NCI-H2227 treated with DMSO at 0.1 percent for 48 hours (cell line): ENCODE measurements at regions not wholly inside any gene's neighbourhood (a gene's known extent, or its start where the extent isn't known, plus 50 kb on each side); places are given as distances from the start of the nearest gene placed in this dataset.

ENCODE experiments used
- DNase-seq: peaks from one replicate; lab custom pipeline; 2025; lab: John Stamatoyannopoulos, UW

DNA sequence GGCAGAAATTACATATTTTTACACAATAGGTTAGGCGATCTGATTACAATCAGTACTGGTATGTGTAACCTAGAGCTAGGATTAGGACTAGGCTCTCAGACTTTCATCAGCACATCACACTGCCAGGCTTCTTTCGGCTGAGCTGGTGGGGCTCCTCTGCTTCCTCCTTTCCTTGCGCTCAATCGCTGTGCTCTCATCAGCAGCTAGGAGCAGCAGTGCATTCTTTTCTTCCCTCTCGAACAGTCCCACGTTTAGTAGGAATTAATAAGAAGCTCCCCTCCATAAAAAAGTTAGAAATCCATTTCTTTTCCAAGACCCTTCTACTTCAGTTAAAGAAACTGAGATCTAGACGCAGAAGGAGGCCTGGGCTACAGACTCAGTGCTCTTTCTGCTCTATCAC, 350.4 kb downstream of the SPRY1 start:
- DNase-seq = no peak

DNA sequence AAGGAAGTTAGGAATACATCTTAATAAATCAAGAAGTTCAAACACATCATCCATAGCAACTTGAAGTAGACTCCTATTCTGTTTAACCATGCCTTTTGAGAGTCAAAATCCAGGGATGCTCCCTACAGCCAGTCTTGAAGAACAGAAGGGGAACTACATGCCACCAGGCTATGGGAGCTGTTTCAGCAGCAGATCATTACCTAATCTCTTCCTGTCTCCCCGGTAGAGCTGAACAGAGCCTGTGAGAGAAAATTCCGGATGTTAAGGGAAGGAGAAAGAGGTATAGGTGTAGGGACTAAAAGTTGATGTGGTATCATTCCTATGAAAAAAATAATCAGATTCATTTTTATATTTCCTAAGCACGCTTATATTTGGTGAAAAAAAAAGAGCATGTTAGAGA, 352.2 kb downstream of the SPRY1 start:
- DNase-seq = no peak

DNA sequence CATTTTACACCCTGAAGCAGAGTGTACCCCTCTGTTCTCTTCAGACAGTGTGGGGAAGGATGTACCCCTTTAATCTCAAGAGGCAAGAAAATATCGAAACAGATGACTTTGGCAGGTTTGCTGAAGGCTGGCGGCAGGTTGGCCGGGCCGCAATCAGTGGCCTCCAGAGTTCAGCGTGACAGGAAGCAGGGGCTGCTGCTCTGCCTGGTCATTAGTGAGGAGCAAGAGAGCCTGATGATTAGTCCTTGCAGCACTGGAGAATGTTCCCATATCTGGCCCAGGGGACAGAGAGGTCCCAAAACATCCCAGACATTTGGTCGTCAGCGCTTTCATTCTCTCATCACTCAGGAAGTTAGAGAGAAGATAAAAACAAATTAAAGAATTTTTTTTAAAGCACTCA, 352.8 kb downstream of the SPRY1 start:
- no peak for DNase-seq

DNA sequence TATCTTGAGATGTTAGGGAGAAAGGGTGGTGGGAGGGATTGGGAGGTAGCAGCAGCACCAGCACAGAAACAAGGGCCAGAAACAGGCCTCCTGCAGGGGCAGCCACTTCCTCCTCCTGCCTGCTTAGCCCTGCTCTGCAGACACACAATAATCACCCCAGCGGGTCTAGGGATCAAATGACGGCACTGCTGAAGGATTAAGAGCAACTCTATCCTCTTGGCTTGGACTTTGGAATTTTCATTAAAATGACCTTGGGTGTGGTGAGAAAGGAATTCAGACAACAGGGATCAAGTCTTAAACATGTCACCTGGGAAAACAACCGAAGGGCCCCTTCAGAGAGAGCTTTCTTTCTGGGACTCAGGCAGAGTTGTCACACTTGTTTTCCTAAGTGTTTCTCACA, 353.4 kb downstream of the SPRY1 start:
- no peak for DNase-seq

DNA sequence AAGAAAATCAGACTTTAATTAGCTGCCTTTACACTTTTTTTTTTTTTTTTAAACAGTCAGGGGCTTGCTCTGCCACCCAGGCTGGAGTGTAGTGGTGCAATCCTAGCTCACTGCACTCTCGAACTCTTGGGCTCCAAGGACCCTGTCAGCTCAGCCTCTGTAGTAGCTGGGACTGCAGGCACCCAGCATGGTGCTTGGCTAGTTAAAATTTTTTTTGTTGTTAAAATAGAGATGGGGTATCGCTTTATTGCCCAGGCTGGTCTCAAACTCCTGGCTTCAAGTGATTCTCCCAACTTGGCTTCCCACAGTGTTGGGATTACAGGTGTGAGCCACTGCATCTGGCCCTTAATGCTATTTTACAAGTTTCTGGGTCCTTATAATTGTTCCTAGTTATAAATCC, 359.1 kb downstream of the SPRY1 start:
- no peak for DNase-seq

DNA sequence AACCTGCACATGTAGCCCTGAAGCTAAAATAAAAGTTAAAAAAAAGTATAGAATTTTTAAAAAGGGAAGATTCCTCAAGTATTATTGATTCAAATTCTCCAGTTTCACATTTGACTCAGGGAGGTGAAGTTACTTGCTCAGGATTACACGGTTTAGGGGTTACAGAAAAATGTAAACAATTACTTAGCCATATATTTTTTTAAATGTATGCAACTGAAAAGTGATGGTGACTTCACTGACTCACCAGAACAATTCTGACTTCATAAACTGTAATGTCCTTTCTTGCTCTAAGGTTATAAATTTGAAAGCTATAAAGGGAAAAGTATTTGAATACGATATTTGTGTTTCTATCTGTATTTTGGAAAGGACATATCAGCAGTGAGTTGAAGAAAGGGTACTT, 371.2 kb downstream of the SPRY1 start:
- DNase-seq = no peak

DNA sequence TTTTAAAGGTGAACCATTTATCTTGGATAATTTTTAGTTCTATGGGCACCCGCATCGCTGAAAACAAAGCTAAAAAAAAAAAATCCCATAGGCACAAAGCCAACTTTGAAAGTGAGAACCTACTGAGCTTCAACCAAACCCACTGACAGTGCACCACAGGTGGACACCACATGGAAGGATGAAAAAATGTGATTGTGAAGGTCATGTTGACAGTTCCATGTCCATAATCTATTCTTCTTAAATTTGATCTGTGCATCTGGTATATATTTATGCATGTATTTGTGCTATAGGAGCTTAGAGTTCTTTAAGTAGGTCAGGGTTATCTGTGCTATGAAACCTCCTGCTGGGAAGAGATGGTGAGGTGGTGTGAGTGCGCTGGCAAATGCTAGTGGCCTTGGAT, 374.3 kb downstream of the SPRY1 start:
- DNase-seq = no peak

DNA sequence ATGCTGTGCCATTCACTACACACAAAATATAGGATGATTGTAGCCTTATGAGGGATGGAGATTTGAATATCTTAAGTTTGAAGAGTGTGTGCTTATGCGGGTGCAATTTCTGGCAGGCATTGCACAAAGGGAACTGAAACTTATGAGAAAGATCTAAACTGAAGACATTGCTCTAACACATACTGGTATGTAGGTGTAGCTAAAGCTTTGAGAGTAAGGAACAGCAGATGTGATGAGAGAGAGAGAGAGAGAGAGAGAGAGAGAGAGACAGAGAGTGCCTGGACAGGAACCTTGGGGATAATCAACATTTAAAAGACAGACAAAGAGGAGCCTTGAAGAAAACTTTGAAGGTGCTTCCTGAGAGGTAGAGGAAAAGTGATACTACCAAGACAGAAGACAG, 379.7 kb downstream of the SPRY1 start:
- DNase-seq = no peak

DNA sequence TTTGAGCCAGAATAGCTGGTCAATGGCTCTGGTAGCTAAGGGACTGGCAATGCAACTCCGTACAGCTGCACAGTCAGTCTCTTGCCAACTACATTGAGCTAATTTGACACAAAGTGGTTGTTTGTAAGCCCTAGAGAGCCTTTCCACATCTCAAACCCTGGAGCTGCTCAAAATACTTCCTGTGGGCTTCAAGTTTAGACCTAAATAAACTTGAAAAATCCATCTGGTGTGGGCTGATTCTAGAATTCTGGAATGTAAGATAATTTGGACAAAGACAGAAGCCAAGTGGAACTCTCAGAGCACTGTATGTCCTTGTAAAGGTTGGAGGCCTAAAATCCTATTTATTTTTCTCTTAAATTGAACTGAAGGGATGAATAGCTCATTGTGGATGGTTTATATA, 380.8 kb downstream of the SPRY1 start:
- no peak for DNase-seq

DNA sequence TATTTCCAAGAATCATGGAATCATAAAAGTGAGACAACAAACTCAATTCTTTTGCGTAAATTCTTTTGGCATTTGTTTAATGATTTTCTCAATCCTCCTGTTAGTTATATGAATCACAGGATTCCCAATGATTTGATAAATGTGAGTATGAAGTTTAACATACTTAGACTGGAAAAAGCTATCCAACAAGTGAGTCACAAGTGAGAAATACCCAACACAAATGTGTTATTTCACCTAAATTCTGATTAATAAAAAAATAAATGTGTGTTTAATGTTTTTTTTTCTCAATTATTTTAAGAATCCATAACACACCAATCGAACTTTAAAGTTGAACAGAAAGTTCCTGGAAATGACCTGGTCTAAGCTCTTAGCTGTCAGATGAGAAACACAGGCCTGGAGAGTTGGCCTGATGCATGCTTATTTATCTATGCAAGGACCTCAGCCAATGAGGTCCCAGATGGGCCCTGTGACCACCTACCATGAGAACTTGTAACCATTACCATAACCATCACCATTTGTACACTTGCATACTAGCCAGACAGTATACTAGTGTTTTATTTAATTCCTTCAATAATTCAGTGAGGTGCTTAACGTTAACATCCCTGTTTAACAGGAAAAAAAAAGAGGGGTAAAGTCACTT, 386.7 kb downstream of the SPRY1 start:
- no peak for DNase-seq

DNA sequence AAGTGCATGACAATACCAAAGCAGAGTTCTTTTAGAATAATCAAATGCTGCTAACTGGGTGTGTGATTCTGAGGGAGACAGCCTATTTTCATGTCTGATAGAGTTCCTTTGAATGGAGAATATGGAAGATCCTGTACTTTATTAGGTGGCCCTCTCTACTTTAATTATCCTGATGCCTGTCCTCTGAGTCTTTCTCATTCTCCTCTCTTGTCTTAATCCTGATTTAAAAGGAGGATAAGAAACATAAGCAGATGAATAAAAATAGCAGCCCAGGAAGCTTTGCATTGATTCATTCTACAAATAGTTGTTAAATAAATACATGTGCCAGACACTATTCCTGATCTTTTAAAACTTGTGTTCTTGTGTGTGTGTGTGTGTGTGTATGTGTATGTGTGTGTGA, 387.3 kb downstream of the SPRY1 start:
- no peak for DNase-seq

DNA sequence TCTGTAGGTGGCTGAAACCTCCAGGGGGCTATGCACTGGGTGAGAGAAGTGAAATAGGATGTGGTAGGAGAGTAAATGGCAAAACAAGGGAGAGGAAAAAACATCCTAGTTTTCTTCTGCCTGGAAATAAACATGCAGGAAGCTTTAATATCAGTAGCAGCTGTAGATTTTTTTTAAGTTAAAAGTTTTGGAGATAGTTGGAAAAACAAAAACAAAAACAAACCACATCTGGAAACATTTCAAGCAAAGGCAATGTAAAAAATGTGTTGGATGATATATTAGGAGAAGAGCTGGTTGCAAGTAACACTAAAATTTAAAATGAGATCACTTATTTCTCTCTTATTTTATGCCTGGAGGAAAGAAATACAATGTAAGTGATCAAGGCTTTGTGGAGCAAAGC, 388.0 kb downstream of the SPRY1 start:
- DNase-seq = no peak

DNA sequence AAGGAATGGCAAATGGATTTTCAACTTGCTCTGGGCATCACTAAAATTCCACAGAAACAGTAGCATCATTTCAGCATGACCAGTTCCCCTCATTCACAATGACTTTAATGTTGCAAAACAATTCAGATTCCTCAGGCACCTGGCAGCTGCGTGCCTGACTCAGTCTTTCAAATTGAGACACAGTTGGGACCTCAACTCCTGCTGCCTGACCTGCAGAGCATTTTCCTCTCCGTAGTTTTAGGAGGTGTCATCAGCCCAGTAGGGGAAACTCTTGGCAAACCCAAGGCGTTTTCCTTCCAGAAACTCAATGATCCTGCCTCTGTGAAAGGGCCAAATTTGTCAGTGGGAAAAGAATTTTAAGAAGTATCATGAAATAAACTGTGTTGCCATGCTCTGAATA, 388.9 kb downstream of the SPRY1 start:
- DNase-seq = no peak

DNA sequence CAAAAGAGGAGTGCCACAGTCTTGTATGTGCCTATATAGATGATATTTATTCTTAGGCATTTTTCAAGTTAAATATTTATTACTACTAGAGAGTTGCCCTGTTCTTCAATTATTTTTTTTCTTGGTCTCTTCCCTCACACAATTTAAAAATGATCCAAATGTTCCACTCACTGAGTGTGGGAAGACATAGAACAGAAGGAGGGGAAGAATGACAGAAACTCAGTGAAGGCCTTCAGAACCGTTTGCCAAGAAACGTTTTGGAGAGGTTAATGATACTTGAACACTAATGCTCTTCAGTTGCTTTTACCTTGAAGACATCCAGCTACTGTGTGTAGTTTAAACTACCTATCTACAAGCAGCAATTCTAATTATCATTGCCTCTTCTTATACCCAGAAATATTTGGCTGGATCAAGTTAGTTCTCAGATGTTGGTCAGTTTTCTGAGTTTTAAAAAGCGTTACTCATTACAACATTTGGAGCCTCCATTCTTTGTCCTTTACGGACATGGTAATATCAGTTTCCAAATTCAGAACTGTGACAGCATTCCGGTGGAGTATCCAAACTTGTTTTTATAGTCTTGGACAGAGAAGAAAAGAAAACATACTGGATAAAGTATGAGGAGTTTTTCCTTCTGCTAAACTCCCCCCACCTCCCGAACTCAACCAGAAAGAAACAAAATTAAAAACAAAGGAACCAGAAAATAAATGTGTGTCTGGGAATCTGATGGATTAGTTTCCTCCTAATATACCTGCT, 389.7 kb downstream of the SPRY1 start:
- DNase-seq = no peak

DNA sequence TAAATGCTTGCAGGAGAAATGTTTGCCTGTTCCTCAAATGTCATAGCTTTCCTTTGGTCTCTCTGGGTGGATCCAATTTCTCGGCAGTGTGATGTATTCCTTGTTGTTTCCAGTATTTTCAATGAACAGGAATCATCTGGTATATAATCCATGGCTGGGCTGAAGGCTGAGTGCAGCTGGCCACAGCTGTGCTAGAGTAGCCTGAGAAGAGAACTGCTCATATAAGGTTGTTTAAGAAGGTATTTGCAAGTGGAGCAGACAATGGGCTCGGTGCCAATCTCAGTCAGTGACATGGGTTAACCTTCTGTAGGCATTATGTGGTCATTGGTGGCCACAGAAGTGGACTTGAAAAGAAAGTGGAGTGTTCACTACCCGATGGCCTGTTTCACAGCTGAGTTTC, 390.3 kb downstream of the SPRY1 start:
- no peak for DNase-seq

DNA sequence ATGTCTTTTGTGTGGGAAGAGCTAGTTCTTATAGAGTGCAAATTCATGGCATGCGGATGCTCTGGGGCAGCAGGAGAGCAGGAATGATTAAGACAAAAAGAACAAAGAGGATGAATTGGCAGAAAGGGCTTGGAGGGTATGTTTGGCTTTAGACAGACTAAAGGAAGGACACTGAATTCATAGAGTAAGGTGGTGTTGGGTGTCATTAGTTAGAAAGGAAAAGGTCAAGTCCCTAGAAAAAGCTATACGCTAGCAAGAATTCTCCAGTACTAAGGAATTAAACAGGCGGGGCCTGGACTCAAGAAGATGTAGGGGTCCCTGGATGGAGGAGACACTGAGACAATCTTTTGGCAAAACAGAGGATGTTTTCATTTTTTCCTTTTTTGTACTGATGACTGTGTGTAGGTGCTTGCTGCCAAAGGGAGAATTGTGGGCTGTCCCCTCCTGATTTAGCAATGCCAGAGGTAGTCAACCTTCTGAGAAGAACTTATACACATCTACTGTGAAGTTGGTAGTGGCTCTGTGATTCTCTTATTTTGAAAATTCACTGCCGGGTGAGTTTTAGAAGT, 391.0 kb downstream of the SPRY1 start:
- no peak for DNase-seq

DNA sequence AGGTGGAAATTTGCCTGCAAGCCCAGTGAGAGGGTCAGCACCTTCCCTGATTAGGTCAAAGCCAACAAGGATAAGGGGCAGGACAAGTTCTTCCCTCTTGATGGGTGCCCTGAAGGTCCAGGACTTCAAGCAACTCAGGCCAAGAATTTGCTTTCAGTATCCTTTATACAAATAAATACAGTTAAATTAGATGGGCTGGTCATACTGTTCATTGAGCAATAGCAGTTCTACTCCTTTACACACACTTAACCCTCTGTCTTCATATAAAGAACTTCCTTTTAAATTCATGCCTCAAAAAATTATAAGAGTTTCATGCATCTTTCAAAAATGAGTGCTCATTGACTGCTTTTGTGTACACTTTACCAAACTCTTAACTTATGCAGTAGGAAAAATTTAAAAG, 392.0 kb downstream of the SPRY1 start:
- DNase-seq = no peak

DNA sequence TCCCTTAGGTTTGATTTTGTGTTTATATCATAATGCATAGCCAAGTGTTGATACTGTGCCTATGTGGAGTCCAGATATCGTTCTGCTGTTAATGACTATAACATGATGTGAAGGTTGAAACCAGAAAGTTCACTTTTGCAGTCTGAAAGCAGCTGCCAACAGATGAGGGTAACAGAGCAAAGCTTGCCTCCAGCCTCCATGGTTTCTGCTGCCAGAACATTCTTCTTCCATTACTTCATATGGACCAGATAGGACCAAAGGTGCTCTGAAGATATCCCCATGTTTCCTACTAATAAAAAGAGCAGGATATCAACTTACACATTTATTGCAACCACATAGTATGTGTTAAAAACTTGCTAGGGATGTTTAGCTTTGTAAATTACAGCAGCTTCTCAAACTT, 394.1 kb downstream of the SPRY1 start:
- no peak for DNase-seq

DNA sequence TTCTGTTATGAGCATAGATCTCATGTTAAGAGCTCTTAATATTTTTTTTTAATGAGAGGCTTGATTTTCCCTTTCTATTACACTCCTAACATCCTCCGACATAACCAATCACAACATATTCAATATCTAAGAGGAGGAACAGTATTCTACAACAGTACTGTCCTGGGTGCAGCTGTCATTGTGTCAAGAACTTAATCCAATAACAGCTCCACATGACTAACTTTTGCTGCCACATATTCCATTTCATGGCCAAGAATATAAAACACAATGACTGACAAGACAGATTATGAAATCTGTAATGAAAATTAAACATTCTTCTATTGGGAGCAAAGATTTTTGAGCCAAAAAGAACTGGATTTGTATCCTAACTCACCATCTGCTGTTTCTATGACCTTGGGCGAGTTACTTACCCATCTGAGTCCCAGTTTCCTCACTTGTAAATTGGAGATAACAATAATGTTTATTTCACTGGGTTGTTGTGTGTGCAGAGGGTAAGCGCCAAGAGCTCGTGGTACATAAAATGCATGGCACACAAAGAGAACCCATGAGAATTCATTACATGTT, 405.6 kb downstream of the SPRY1 start:
- DNase-seq = no peak

DNA sequence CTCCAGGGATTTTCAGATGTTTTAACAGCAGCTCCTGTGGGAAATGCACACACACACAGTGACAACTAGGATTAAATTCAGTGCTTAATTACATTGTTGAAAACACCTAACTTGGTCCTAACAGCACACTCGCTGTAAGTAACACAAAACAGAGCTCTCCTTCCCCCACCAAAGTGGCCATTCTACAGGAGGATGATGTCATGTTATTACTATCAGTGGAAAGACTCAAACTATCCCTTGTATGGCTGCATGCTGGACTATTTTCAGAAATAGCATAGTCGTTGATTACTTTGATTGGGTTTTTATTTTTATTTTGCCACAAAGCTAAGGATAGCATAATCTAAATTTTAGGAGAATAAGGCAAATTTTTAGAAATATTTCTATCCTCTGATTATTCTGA, 406.3 kb downstream of the SPRY1 start:
- no peak for DNase-seq

DNA sequence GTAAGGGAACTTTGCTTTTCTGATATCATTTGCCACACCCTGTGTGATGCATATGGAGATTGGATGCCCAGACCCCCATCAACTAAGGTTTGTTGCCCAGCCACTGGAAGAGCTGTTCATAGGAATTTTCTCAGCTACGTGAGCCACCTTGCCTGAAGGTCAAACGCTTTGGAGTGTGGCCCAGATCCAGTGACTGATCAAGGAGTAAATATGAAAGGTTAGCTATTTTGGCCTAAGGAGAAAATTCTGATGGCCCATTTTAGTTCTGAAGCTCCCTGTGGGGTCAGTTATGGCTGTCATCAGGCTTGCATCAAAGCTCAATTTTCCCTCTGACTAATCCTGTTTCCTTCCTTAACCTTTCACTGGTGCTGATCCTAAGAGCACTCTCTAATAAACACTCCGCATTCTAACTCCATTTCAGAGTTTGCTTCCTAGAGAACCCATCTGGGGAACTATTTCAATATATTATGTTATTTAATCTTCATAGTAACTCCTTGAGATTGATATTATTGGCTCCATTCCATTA, 407.7 kb downstream of the SPRY1 start:
- DNase-seq = no peak

DNA sequence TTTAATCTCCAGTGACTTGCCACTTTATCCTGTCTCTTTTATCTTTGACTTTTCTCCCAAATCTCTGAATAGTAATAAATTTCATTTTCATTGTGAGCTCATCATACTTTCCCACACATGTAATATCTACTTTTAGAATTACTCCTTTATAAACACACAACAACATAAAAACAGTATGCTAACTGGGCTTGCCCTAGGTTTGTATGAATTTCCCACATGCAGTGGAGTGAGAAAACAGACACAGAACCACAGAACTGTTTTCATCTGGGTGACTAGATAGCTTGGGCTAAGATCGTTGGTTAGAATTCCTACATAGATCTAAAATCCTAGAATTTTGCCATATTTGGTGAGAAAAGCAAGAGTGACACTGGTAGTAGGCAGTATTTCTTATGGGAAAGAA, 409.5 kb downstream of the SPRY1 start:
- no peak for DNase-seq

DNA sequence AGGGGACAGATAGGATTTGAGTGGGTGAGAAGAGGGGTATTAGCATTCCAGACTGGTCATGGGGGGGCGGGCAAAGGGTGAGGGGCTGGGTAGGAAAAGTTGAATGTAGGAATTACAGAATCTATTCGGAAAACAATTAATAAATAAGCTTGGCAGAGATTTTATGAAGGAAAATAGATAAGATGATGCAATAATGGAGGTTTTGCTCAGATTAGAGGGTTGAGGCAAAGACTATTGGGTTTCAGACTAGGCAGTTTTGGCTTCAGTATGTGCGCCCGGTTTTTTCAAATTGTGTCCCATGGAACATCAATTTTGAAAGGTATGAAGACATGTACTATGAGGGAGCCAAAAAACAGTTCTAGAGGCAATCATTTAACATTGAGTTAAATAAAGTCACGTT, 410.6 kb downstream of the SPRY1 start:
- DNase-seq = no peak
